T-helper 2 cell treated with Interferon-gamma antibody and Interleukin-4, amounts not matched to agents 5 μg/mL and 100 μg/mL, for 36 hours (primary cell): ENCODE measurements at regions not wholly inside any gene's neighbourhood (a gene's known extent, or its start where the extent isn't known, plus 50 kb on each side); places are given as distances from the start of the nearest gene placed in this dataset.

ENCODE experiments used
- DNase-seq: peaks from one replicate; pipeline ENCODE4 v3.0.0; 2021; ENCODE audit warnings: low spot score
- H3K27ac Mint-ChIP-seq: one replicate; pipeline ENCODE4 v1.8.0; 2021; ENCODE audit warnings: mild to moderate bottlenecking, mixed read lengths
- H3K27me3 Mint-ChIP-seq: one replicate; pipeline ENCODE4 v1.8.0; 2021; ENCODE audit warnings: low read depth, mixed read lengths
- H3K36me3 Mint-ChIP-seq: one replicate; pipeline ENCODE4 v1.8.0; 2021; ENCODE audit warnings: low read depth, mixed read lengths
- H3K4me1 Mint-ChIP-seq: one replicate; pipeline ENCODE4 v1.8.0; 2021; ENCODE audit warnings: low read depth, mixed read lengths
- H3K4me3 Mint-ChIP-seq: one replicate; pipeline ENCODE4 v1.8.0; 2022; ENCODE audit warnings: mild to moderate bottlenecking, moderate library complexity, mixed read lengths
- H3K9me3 Mint-ChIP-seq: one replicate; pipeline ENCODE4 v1.8.0; 2021; ENCODE audit warnings: mixed read lengths

DNA sequence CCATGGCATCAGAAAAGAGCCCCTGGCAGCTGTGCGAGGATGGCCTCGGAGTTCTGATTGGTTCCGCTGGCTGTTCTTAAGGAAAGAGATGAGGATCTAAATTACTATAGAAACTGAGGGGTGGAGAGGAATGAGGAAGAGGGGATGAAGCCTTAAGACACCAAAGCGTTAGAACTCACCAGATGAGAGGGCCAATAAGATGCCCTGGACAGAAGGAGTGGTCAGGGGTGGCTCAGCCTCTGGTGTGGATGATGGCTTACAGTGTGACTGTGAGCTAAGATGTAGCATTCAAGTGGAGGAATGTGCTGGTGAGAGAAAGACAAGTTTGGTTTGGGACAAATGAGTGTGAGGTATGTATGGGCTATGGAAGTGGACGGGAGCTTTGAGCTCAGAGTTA lies 97.8 kb downstream of the ZFP36L2 start:
- Mint-ChIP-seq H3K4me3 (peak overlapping the region; percentile 59), H3K27me3 (no peaks in the 10 kb centered on the region), H3K9me3 (no peaks in the 10 kb centered on the region), H3K36me3 (peaks cover 22% of the 10 kb centered on the region), H3K27ac (peak overlapping the region; percentile 64), H3K4me1 (peaks cover 64% of the 10 kb centered on the region)
- no peak for DNase-seq

DNA sequence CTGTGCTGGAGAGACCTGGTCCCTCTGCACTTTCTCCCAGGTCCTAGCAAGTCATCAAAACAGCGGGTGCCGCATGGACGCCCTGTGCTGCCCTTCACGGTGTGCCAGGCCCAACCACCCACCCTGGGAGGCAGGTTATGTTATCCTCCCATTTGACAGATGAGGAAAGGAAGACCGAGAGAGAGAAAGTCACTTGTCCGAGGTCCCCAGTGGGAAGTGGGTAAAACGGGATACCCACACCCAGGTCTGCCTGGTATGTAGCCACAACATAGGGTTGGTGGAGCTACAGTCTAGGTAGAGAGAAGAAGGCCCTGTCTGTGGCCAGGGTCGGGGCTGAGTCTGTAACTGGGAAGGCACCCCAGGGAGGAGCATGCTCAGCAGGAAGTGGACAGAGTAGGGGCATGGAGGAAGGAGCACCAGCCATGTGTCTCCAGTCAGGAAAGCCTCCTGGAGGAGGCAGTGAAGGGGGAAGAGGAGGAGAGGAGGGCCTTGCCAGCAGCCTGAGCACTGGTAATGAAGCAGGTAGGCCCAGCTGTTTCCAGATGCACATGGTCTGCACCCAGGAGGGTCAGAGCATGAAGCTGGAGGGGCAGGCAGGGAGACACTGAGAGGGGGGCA lies 98.4 kb downstream of the ZFP36L2 start:
- no peak for DNase-seq

DNA sequence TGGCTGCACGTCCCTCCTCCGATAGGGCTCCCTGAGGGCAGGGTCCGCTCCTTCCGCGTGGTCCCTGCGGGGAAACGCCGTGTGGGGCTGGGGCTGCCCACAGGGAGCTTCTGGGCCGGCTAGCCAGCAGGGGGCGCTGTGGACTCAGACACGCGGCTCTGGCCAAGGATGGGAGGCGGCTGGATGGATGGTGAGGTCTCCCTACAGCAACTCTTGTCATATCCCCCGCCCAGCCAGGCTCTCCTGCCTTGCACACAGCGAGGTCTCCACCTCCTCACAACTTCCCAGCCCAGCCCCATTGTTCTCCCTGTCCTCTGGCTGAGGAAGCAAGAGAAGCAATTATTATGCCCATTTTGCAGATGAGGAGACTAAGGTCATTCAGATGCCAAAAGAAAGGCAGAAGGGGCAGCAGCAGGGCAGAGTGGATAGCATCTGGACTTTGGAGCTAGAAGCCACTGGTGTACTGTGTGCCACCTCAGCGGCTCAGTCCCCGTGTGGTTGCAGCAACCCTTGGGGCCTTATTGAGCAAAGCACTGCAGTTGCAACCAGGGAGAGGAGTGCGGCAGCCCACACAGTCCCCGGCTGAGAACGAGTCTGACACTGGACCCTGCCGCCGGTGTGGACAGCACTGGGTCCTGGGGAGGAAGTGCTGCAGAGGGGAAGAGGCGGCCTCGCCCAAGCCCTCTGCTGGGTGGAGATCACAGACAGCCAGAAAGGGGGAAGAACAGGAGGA lies 99.0 kb downstream of the ZFP36L2 start:
- H3K36me3 Mint-ChIP-seq: peaks cover 24% of the 10 kb centered on the region

More for the DNA sequence above, 98.4 kb downstream of the ZFP36L2 start:
- peak overlapping the region; percentile 59 for H3K4me3 Mint-ChIP-seq
- peaks cover 22% of the 10 kb centered on the region for H3K36me3 Mint-ChIP-seq
- no peaks in the 10 kb centered on the region for H3K9me3 Mint-ChIP-seq
- peaks cover 61% of the 10 kb centered on the region for H3K4me1 Mint-ChIP-seq
- H3K27ac Mint-ChIP-seq: peak overlapping the region; percentile 64
- H3K27me3 Mint-ChIP-seq: no peaks in the 10 kb centered on the region

DNA sequence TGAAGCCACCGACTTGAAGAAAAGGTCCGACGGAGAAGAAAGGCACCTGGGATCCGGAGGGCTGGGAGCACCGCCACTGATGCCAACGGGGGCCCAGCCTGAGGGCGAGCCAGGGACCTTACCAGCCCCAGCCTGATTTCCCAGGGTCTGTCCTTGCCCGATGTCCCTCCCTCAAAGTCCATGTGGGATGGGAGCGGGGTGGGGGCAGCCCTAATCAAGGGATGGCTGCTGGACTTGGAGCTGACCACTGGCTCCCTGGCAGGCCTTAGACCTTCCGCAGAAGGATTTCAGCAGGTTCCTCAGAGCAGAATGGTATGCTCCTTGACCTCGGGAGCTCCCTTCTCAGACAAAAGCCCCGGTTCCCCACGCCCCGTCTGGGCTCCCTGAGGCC lies 99.6 kb downstream of the ZFP36L2 start:
- Mint-ChIP-seq H3K9me3 (no peaks in the 10 kb centered on the region), H3K4me1 (peaks cover 56% of the 10 kb centered on the region), H3K4me3 (no peak overlapping the region), H3K27me3 (no peaks in the 10 kb centered on the region), H3K36me3 (peaks cover 27% of the 10 kb centered on the region), H3K27ac (no peak overlapping the region)
- DNase-seq: no peak

More for the DNA sequence above, 99.0 kb downstream of the ZFP36L2 start:
- H3K9me3 Mint-ChIP-seq: no peaks in the 10 kb centered on the region
- peak; percentile 79 for DNase-seq
- H3K27me3 Mint-ChIP-seq: no peaks in the 10 kb centered on the region
- H3K27ac Mint-ChIP-seq: peak overlapping the region; percentile 71
- H3K4me1 Mint-ChIP-seq: peaks cover 58% of the 10 kb centered on the region
- H3K4me3 Mint-ChIP-seq: peak overlapping the region; percentile 54

DNA sequence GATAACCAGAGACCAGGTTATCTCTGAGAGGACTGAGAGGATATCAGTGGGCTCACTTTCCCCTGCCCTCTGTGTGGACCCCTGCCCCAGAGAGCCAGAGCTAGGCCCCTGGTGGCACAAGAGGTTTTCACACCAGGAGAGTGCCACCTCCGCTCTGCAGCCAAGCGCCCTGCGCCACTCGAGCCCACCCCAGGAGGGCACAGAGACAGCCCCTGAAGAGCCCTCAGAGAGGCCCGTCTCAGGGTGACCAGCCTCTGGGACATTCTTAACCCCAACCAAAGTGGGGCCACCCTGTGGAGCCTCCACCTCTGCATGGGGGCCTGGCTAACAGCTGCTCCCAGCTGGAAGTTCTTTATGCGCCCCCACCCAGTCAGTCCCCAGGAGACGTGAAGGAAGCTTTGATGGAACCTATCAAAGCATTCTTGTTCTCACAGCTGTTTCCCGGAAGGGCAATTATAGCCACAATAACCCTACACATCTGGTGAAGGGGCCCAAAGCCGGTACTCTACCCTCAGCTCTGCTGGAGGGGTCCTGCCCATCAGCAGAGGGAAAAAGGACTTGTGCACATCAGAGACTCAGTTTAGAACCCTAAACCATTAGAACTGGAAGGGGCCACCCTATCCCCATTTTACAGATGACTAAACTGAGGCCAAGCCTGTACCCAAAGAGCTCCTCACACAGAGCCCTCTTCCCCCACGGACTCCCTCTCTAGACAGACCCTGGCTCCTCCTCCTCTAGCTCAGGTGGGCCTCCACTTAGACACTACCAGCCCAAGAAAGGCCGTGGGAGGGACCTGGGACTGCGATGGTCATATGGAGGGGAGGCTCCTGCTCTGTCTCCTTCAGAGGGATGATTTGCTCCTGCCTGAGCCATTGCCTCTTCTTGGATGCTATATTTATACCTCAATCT lies 101.1 kb downstream of the ZFP36L2 start:
- no peak overlapping the region for H3K27ac Mint-ChIP-seq

DNA sequence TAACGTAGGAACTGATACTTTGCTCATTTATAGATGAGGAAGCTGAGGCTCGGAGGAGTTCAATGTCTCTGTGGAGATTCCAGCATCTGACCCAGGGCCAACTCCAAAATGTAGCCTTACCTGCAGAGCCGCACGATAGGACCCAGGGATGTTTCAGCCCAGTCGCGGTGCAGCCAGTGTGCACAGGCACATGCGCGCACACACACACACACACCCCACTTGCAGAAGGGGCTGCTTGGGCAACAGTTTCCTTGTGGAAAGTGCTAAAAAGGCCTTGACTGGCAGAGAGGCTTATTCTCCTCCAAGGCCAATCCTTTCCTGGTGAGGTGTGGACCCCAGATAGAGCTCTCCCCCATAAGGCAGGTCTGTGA lies 101.7 kb downstream of the ZFP36L2 start:
- H3K36me3 Mint-ChIP-seq: peaks cover 33% of the 10 kb centered on the region
- H3K27ac Mint-ChIP-seq: no peak overlapping the region
- DNase-seq: no peak
- H3K4me3 Mint-ChIP-seq: no peak overlapping the region
- peaks cover 35% of the 10 kb centered on the region for H3K4me1 Mint-ChIP-seq
- H3K27me3 Mint-ChIP-seq: no peaks in the 10 kb centered on the region
- H3K9me3 Mint-ChIP-seq: peaks cover 5% of the 10 kb centered on the region

More for the DNA sequence above, 101.1 kb downstream of the ZFP36L2 start:
- peaks cover 38% of the 10 kb centered on the region for H3K36me3 Mint-ChIP-seq
- H3K9me3 Mint-ChIP-seq: peaks cover 3% of the 10 kb centered on the region
- no peak overlapping the region for H3K4me3 Mint-ChIP-seq
- H3K4me1 Mint-ChIP-seq: peaks cover 42% of the 10 kb centered on the region
- no peak for DNase-seq
- H3K27me3 Mint-ChIP-seq: no peaks in the 10 kb centered on the region

DNA sequence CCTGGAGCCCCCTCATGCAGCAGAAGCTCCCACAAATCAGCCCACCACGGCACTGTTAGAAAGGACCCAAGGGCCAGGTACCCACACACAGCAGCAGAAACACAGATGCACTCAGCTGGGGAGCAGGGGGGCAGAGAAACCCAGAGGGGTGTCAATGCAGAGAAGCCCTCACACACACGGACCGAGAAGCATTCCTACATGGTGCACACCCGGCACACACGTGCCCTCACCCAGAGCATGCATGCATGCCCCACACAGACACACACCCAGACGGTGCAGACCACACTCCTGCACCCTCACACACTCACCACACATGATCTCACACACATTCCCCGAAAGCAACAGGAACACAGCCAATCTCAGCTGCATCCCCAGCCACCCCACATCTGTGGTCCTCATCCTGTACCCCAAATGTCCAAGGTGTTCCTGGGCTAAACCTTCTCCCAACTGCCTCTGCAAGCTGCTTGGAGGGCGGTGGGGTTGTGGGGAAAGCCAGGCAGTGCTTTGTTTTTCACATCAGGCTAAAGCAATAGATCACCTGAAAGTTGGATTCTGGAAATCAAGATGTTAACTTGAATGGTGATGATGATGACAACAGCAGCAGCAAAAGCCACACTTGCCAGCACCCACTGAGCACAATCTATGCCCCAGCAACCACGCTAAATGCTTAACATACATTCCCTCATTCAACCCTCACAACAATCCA lies 102.3 kb downstream of the ZFP36L2 start:
- Mint-ChIP-seq H3K9me3 (peaks cover 11% of the 10 kb centered on the region), H3K27ac (no peak overlapping the region), H3K4me1 (peaks cover 30% of the 10 kb centered on the region), H3K4me3 (no peak overlapping the region), H3K27me3 (no peaks in the 10 kb centered on the region), H3K36me3 (peaks cover 38% of the 10 kb centered on the region)
- no peak for DNase-seq

DNA sequence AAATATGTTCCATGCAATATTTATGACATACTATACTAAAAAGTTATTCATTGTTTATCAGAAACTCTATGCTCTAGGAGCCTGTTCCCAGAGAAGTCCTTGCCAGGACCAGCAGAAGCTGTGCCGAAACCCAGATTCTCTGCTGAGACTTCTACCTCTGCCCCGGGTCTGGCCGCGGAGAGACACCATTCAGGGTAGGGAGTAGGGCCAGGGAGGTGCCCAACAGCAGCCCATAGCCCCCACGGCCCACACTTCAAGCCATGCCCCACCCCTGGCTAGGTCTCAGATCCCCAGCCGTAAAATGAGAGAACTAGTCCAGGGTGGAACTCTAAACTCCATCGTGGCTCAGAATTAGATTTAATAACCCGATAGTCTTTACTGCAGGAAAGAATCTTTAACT lies 102.9 kb downstream of the ZFP36L2 start:
- Mint-ChIP-seq H3K27ac (no peak overlapping the region), H3K27me3 (no peaks in the 10 kb centered on the region), H3K4me1 (peaks cover 24% of the 10 kb centered on the region), H3K4me3 (no peak overlapping the region), H3K36me3 (peaks cover 45% of the 10 kb centered on the region), H3K9me3 (peaks cover 17% of the 10 kb centered on the region)
- DNase-seq: no peak

DNA sequence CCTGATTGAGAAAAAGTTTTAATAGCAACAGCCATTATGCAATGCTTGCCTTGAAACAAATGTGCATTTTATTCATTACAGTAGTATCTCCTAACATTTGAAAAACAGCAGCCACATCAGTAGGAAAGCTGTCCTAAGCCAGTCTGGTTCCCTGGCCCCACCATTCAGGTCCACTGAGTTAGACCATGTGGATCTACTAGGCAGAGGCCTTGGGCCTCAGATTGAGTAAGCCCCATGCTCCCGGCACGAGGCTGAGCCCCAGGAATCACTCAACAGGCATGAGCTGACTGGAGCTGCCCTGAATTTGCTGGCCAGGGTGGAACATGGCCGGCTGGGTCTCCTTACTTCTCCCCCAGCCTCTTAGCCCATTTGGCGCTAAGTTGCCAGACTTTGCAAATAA lies 103.4 kb downstream of the ZFP36L2 start:
- H3K4me3 Mint-ChIP-seq: no peak overlapping the region
- H3K9me3 Mint-ChIP-seq: peaks cover 21% of the 10 kb centered on the region
- H3K4me1 Mint-ChIP-seq: peaks cover 19% of the 10 kb centered on the region
- no peaks in the 10 kb centered on the region for H3K27me3 Mint-ChIP-seq
- H3K36me3 Mint-ChIP-seq: peaks cover 45% of the 10 kb centered on the region
- H3K27ac Mint-ChIP-seq: no peak overlapping the region
- no peak for DNase-seq

DNA sequence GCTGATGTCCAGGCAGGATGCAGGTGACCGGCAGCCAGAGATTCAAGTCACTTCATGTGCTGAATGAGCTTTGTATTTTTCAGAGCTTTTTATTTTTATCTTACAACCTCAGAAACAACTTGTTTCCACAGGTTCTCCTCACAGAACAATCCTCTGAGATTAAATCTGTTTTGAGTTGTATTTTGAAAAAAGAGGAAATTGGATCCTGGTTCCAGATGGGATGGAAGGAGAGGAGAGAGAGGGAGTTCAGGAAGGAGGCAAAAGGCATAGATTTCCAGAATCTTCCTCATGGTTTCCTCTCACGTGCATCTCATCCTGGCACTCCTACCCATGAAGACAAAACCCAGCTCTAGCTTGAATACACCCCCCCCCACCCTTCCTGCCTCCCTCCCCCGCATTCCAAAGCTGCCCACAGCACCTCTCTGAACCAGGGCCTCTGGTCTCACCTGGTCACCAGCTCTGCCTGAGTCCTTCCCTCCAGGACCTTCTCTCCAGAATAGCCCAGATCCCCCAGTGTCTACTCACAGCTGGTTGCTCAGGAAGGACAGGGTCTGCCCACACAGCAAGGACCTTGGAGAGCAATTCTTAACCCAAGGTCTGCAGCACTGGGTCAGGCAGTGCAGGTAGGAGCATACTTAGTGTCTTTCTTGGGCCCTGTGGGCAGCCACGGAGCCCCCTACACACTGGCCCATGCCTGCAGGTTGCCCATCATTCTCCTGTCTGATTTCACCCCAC lies 104.7 kb downstream of the ZFP36L2 start:
- Mint-ChIP-seq H3K36me3 (peaks cover 49% of the 10 kb centered on the region), H3K27me3 (no peaks in the 10 kb centered on the region), H3K4me1 (peaks cover 11% of the 10 kb centered on the region), H3K4me3 (no peak overlapping the region), H3K9me3 (peaks cover 21% of the 10 kb centered on the region), H3K27ac (no peak overlapping the region)
- no peak for DNase-seq

DNA sequence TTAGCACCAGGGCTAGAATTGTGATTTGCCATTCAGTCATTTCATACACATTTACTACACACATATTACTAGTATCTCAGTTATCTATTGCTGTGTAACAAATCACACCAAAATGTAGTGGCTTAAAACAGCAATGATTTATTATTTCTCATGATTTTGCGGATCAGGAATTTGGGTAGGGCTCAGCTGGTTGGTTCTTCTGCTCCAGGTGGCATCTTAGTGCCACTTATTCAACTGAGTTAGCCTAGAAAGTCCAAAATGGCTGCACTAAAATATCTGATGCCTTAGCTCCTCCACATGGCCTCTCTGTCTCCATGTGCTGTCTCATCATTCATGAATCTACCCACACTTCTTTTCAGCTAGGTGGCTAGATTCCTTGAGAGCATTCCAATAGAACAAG lies 107.1 kb downstream of the ZFP36L2 start:
- no peaks in the 10 kb centered on the region for H3K27me3 Mint-ChIP-seq

DNA sequence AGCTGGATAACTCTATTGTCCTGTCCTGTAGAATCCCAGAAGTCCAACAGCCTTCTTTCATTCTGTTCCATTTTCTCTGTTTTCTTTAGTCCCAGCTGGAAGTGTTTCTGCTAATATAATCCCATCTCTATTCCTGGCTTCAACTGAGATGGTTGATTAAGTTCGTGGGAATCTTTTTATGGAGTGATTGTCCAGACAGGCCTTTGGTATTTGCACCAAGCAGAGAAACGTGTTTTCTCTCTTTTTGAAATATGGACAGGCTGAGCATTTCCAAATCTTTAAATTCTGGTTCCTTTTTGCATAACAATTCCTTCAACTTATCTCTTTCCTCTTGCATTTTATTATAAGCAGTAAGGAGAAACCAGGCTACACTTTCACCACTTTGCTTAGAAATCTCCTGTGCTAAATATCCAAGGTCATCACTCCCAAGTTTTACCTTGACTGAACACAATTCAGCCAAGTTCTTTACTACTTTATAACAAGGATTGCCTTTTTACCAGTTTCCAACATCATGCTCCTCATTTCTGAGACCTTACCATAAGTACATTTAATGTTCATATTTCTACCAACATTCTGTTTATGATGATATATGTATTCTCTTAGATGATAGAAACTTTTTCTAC lies 108.8 kb downstream of the ZFP36L2 start:
- Mint-ChIP-seq H3K9me3 (peaks cover 21% of the 10 kb centered on the region), H3K4me3 (no peak overlapping the region), H3K27ac (no peak overlapping the region), H3K36me3 (peaks cover 46% of the 10 kb centered on the region), H3K4me1 (peaks cover 9% of the 10 kb centered on the region), H3K27me3 (no peaks in the 10 kb centered on the region)
- no peak for DNase-seq

More for the DNA sequence above, 107.1 kb downstream of the ZFP36L2 start:
- peaks cover 10% of the 10 kb centered on the region for H3K4me1 Mint-ChIP-seq
- no peak overlapping the region for H3K27ac Mint-ChIP-seq
- H3K4me3 Mint-ChIP-seq: no peak overlapping the region
- H3K9me3 Mint-ChIP-seq: peaks cover 21% of the 10 kb centered on the region
- peaks cover 49% of the 10 kb centered on the region for H3K36me3 Mint-ChIP-seq
- no peak for DNase-seq

DNA sequence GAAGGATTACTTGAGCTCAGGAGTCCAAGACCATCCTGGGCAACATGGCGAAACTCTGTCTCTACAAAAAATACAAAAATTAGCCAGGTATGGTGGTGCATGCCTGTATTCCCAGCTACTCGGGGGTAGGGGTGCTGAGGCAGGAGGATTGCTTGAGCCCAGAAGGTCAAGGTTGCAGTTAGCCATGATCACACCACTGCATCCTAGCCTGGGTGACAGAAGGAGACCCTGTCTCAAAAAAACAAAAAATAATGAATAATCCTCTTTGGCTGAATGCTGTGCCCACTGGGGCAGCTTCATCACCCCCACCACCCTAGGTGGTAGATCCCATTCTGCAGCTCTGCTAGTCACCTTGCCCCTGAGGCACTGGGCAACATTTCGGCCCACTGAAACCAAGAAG lies 109.4 kb downstream of the ZFP36L2 start:
- DNase-seq: no peak
- peaks cover 21% of the 10 kb centered on the region for H3K9me3 Mint-ChIP-seq
- no peak overlapping the region for H3K4me3 Mint-ChIP-seq
- H3K36me3 Mint-ChIP-seq: peaks cover 43% of the 10 kb centered on the region
- peaks cover 7% of the 10 kb centered on the region for H3K4me1 Mint-ChIP-seq
- no peak overlapping the region for H3K27ac Mint-ChIP-seq
- H3K27me3 Mint-ChIP-seq: no peaks in the 10 kb centered on the region
